Cerebellar cortex (tissue), 1 donor: ENCODE measurements at regions not wholly inside any gene's neighbourhood (a gene's known extent, or its start where the extent isn't known, plus 50 kb on each side); places are given as distances from the start of the nearest gene placed in this dataset.
"Not testable (repeated sequence)": the region's sequence is repeated elsewhere in the genome, so short reads cannot be mapped to it uniquely, and the experiment has no call there.

ENCODE experiments used
- DNase-seq: peaks from one replicate; pipeline ENCODE4 v3.0.0-alpha.2; 2015; ENCODE audit warnings: low spot score

GRCh38 chr20:19874040-19874727 is 116.1 kb downstream of the RIN2 start:
- DNase-seq = no peak

- DNase-seq = no peak
Measured at GRCh38 chr20:19875376-19876221, 117.5 kb downstream of the RIN2 start.

DNA sequence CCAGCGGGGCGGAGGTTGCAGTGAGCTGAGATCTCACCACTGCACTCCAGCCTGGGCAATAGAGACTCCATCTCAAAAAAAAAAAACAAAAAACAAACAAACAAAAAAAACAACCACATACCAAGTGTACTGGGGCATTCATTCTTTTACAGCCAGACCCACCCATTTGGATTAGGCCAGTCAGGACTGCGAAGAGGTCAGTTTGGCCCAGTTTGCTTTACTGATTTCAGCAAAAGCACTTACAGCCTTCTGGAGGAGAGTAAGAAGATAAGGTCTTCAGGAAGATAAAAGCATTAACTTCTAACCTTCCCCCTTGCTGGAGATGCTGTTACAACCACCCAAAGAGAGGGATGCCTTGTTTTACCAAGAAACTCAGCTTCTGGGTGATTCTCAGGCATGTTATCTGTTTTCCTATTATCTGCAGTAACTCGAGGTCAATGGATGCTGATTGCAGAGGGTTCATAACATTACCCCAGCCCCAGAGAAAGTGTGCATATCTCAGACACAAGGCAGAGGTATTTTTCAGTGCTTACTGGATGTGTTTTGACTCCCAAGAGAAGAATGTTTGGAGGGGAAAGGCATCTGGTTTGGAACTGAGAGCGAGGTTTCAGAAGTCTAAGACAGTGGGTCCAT is 118.9 kb downstream of the RIN2 start:
- DNase-seq = no peak

DNA sequence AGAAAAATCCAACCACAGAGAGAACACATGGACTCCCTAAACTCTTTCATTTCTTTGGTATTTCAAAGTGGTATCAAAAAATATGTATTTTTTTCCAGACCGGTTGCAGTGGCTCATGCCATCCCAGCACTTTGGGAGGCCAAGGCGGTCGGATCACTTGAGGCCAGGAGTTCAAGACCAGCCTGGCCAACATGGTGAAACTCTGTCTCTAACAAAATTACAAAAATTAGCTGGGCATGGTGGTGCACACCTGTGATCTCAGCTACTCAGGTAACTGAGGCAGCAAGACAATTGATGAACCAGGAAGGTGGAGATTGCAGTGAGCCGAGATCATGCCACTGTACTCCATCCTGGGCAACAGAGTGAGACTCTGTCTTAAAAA is 121.8 kb downstream of the RIN2 start:
- not testable (repeated sequence) for DNase-seq

GRCh38 chr20:19880256-19881079 is 122.4 kb downstream of the RIN2 start:
- no peak for DNase-seq

- DNase-seq = no peak
Measured at GRCh38 chr20:19881080-19881840, 123.2 kb downstream of the RIN2 start.

DNA sequence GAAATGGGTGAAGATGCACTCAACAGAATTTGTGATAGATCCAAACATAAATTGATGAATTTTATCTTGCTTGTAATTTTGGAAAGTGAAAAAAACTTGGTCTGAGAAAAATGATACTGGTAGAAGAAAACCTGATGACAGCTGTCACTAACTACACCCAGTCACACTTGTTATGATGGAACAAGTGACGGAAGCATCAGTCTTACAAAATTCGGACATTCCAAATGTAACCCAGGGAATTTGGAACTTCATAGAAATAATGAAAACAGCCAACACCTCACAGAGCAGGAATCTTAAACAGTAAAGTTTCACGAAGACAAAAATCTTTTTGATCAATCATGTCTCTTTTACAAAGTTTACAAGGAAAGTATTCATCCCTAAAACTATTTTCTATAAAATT is 123.9 kb downstream of the RIN2 start:
- DNase-seq = no peak

GRCh38 chr20:19882446-19882845 is 124.4 kb downstream of the RIN2 start:
- DNase-seq = no peak

DNA sequence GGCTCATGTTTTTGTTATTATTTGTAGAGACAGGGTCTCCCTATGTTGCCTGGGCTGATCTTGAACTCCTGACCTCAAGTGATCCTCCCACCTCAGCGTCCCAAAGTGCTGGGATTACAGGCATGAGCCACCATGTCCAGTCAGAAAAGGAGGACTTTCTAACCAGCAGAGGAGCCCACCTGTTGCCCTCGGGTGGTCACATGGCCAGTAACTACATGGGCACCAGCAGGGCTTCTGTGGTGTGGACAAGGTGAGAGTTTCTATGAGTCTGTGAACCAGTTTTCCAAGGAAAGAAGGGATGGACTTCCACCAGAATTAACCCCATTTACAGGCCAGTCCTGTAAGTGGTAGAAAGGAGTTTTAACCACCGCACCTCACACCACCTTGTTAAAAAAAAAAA is 125.4 kb downstream of the RIN2 start:
- no peak for DNase-seq

GRCh38 chr20:19885594-19885938 is 127.5 kb downstream of the RIN2 start:
- DNase-seq = no peak

- no peak for DNase-seq
Measured at GRCh38 chr20:19885939-19886660, 128.0 kb downstream of the RIN2 start.

DNA sequence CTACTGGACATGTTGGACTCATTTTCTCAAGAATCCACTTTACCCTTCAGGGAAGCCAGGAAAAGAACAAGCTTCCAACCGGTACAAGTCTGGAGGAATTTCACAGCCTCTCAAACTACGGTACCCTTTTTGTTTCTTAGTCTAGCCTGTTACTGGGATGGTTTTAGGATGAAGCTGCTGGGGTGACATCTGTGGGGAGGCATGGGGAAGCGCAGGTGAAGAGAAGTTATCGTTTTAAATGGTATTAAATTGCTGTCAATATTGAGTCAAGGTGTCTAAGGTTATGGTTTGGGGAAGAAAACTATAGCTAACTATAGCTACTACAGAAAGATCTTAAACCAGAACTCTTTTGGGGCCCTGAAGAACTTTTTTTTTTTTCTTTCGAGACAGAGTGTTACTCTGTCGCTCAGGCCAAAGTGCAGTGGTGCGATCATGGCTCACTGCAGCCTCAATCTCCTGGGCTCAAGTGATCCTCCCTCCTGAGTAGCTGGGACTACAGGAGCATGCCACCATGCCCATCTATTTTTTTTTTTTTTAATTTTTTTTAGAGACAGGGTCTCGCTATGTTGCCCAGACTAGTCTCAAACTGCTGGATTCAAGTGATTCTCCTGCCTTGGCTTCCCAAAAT is 128.7 kb downstream of the RIN2 start:
- no peak for DNase-seq

- no peak for DNase-seq
Measured at GRCh38 chr20:19887556-19888268, 129.4 kb upstream of the NAA20 start.

DNA sequence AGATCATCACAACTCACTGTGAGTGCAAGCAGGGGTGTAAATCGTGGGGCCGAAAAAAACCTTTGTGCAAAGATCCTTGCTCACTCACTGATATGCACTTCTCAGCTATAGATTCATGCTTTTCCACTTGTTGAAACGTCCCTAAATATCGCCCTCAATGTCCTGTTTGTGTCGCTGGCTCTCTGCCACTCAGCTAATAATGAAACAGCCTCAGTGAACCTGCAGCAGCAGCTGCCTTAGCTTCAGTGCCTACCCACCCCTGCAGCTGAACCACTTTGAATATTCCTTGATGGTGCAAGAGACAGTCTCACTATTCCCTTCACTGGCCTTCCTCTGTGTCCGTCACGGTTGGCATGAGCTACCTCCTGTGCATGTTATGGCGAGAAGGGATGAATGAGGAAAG is 128.9 kb upstream of the NAA20 start:
- no peak for DNase-seq

DNA sequence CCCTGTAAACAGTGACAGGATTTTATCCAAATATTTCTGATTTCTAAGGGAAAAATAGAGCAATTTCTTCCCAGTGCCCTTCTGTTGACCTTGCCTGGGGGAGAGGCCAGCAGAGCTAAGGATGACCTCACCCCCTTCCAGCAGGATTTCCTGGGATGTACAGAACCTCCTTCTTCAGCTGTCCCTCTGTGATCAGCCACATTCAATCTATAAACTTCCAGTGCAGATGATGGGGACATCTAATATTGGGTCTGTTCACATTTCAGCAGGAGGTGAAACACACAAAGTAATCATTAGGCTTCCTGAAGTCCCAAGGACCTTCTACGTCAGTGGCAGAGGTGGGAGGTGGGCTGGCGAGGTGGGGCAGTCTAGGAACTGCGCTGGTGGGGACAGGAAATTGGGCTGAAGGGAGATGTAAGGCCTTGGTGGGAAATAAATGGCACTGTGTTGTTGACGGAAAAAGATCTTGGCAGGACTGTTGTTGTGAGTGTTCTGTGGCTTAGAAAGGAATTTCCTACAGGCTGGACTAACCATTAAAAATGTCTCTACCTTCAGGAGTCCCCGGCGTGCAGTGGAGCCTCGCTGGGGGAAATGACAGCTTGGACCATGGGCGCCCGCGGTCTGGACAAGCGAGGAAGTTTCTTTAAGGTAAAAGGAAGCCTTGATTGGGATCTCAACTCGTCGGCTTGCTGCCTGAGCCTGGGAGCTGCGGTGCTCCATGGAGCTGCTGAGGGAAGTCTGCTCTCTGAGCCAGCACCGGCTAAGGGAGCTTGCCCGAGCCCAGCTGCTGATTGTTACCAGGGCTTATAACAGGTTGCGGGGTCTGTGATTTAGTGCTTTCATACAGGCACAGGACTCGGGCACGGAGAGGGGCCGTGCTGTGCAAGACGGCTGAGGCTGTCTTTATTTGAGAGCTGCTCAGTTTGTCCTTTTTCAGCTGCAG is 127.9 kb upstream of the NAA20 start:
- no peak for DNase-seq

GRCh38 chr20:19890445-19891051 is 126.6 kb upstream of the NAA20 start:
- no peak for DNase-seq

GRCh38 chr20:19893356-19893755 is 123.8 kb upstream of the NAA20 start:
- DNase-seq = no peak

- no peak for DNase-seq
Measured at GRCh38 chr20:19895761-19896160, 121.4 kb upstream of the NAA20 start.
